GM21576 (cell line): ENCODE measurements at regions not wholly inside any gene's neighbourhood (a gene's known extent, or its start where the extent isn't known, plus 50 kb on each side); places are given as distances from the start of the nearest gene placed in this dataset.

Experiments
- ATAC-seq: cut with Tn5 transposase; IDR thresholded peaks from one replicate; pipeline ENCODE4 v1.9.1; 2021; ENCODE audit warnings: mild to moderate bottlenecking, moderate library complexity; ENCODE audit not compliant: unreplicated experiment

DNA sequence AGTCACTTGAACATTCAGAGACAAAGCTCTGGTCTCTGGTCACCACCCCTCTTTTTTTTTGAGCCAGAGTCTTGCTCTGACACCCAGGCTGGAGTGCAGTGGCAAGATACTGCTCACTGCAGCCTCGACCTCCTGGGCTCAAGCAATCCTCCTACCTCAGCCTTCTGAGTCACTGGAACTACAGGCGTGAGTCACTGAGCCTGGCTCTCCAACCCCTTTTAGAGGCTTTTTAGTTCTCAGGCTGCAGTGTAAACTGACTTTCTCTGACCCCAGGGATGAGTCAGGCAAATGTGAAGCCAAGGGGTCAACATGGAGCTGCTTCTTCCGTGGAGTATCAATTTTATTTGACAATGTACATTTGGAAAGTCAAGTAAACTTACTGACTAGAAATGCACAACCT is 229.2 kb downstream of the PTTG2 start:
- ATAC-seq = no peak

DNA sequence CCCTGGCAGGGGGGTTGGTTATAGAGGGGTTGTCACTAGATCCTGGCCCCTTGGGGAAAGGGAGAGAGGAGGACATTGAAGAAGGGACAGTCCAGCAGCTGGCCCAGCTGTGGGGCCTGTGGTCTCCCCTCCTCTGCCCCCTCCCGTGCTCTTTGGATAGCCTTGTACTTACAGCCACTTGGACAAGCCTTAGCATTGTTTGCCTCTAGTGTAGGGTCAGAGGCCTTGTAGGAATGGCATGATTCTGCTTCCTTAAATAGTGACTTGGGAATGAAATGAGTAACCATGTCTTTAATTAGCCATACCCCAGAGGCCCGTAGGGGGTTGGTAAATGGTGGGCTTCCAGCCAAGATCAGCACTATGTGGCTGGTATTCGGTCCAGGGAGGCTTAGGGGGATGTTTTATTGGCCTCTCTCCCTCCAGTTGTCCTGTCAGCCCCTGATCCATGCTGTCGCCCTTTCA is 230.6 kb downstream of the PTTG2 start:
- ATAC-seq = no peak

DNA sequence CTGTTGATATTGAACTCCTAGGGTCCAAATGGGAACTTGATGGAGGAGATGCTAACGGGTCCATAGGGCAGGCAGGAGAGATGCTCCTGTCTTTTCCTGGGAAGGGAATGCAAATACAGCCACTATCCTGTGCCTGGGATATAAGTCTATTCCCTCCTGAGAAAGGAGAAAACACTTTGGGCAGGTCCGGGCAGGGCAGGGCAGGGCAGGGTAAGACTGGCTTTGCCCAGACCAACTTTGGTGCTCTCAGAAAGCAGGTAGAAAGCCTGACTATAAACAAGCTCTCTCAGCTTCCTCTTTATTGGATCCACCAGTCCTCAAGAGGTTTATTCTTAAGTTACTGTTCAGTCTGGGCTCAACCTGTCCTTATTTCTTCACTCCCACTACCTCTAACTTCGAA is 232.3 kb downstream of the PTTG2 start:
- ATAC-seq = no peak

- ATAC-seq = no peak
Observed at GRCh38 chr4:38193236-38193863, 233.2 kb downstream of the PTTG2 start.

GRCh38 chr4:38194047-38194602 is 233.9 kb downstream of the PTTG2 start:
- ATAC-seq = no peak

GRCh38 chr4:38195486-38195885 is 235.3 kb downstream of the PTTG2 start:
- ATAC-seq = no peak

- no peak for ATAC-seq
Observed at GRCh38 chr4:38195911-38196310, 235.7 kb downstream of the PTTG2 start.

GRCh38 chr4:38202242-38202641 is 242.0 kb downstream of the PTTG2 start:
- ATAC-seq = no peak

DNA sequence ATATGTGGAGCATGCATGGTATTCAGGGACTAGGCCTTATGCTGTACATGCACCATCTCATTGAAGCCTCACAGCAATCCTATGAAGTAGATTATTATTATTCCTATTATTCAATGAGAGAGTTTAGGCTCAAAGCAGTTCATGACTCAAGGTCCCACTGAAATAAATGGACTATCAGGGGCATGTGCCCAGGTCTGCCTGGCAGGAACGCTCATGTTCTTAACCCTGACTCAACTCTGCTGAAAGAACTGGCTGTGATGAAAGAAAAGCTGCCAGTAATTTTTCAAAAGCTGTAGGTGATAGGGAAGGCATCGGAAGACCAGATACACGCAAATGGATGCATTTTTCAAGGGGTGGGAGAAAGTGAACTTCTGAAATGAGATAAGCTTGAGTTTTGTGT is 243.4 kb downstream of the PTTG2 start:
- ATAC-seq = no peak

DNA sequence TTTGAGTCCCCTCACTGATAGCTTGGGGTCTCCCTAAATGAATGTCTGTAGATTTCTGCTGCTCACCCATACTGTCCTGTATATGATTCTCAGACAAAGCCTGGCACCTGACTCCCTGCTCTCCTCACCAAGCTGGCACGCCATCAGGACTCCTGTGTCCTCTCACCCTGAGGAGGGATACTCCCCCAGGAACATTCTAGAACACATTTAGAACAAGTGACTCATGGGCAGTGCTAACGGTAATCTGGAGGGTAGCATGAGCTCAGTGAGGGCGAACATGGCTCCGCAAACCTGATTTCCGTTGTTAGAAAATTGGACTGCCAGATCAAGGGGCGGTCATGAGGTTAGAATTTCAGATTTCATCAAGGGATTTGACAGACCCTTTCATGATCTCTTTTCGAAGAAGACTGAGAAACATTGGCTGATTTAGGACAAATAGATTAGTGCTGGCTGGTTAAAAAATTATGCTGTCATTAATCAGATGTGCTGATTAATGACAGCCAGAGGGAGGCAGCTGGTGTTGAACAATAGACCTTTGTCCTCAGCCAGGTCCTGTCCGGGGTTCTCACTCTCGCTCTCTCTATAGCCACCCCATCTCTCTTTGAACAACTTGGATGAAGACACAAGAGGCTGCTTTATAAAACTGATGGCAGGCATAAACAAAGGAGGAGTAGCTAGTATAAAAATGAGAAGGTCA is 244.3 kb downstream of the PTTG2 start:
- no peak for ATAC-seq

- no peak for ATAC-seq
Observed at GRCh38 chr4:38205261-38205660, 245.1 kb downstream of the PTTG2 start.

DNA sequence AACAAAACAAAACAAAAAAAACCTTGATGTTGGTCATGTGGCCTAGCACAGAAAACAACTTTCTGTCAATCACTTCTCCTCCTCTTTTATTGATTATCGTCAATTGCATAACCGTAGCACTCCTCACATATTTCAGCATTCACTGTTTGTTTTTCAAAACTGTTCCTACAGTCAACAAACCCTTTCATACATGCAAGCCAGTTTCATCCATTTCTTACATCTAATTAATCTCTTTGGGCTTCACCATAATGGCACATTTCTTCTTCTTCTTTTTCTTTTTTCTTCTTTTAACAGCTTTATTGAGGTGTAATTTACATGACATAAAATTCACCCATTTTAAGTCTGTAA is 246.9 kb downstream of the PTTG2 start:
- no peak for ATAC-seq

DNA sequence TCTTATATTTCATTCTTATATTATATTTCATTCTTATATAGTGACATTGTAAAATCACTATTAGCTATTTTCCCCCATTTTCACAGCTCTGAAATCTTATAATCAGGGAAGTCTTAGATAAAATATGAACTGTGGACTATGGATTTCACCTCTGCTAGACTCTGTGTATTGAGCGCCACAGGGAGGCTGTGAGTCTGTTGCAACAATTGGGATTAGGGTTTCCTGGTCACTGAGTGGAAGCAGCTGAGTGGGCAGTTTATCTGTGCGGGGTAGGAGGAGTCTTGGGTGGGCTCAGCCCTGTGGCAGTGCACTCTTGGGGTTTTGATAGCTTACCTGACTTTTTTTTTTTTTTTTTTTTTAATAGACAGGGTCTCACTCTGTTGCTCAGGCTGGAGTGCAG is 249.5 kb downstream of the PTTG2 start:
- ATAC-seq = no peak

DNA sequence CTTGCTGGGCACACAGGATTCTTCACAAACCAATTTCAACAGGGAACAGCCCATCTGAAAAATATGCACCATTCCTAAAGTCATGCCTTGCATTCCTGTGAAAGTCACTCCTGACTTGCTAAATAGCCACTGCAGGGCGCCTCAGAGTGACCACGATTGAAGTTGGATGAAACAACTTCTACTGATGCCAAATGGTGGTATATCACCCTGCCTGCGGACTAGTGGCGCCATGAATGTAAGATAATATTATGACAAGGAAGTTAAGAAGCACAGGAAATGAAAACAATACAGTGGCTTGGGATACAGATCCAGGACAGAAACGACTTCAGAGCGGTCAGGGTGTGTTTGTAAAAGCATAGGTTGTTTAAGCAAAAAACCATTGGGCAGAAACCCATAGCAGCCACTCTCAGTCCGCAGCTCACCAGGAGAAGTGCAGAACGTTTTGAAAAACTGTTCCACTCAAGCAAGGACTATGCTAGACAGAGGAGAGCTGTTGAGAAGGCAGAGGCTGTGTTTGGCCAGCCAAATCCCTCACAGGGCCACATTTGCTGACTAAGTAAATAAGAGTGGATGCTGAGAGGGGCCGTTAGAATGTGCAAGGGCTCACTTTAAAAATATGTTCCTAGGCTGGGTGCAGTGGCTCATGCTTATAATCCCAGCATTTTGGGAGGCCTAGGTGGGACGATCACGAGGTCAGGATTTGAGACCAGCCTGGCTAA is 250.4 kb downstream of the PTTG2 start:
- ATAC-seq = no peak

DNA sequence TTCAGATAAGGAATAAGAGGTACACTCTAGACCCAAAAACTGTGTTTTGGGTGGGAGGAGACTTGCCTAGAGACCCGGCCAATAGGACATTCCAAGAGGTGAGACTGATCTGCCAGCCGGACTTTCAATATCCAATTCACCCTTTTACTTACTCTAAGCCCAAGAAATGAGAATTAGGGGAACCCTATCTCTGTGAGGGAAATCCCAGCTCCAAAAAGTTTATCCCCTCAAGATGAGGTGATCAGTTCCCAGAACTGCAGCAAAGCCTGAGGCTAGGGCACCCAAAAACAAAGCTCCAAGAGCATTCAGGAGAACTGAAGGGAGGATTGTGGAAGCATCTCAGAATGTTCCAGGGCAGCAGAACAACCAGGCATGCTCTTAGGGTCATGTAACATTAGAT is 251.7 kb downstream of the PTTG2 start:
- no peak for ATAC-seq

GRCh38 chr4:38213083-38213805 is 253.0 kb downstream of the PTTG2 start:
- ATAC-seq = no peak

DNA sequence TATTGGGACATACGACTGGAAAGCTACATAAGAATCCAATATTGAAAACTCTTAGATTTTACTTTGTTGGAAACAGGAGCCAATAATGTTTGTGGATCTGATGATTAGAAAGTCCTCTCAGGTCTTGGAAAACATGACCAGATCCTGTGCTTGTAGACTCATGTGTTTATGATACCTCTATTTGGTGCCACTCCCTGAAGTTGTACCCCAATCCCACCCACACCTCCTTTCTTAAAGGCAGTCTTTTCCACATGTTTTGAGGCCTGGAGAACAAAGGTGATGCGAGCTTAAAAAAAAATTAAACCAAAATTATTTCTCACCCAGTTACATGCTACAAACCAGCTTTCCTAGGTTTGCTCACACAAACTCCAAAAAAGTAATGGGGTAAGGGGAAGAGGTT is 262.7 kb downstream of the PTTG2 start:
- ATAC-seq = no peak

DNA sequence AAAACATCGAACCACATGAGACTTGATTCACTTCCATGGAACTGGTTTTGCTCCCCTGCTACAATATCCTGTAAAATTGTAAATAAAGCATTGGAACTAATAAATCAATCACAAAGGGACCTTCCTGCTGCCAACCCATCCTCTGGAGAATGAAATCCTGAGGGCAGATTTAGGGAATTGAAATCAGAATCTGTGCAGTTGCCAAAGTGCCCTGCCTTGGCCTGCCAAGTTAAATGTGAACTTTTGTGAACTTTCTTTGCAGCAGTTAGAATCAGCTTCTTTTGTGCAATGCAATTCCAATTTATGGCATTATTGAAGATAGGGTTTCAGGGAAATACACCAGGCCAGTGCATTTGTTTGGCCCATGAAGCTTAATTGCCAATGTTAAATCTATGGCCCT is 263.1 kb downstream of the PTTG2 start:
- ATAC-seq = no peak

GRCh38 chr4:38223782-38224236 is 263.6 kb downstream of the PTTG2 start:
- ATAC-seq = no peak

DNA sequence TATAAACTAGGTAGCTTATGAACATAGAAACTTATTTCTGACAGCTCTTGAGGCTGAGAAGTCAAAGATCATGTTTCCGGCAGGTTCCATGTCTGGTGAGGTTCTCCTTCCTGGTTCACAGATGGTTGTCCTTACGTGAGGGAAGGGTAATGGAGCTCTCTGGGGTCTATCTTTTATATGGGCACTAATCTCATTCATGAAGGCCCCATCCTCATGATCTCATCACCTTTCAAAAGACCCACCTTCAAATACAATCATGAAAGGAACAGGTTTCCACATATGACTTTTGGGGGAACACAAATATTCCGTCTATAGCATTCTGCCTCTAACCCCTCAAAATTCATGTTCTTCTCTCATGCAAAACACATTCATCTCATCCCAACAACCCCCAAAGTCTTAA is 264.7 kb downstream of the PTTG2 start:
- ATAC-seq = no peak

DNA sequence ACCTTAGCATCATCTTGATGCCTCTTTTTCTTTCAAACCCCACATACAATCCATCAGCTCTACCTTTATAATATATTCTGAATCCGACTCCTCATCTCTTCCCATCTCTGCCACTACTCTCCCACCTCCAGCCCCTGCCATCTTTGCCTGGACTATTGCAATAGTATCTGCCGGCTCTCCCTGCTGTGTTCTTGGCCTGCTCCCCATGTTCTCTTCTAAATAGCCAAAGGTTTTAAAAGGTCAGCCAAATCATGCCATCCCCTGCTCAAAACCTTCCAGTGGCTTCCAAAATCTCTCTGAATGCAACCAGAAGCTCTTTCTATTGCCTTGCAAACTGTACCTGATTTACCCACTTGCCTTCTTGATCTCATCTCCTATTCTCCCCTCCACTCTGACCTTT is 266.0 kb downstream of the PTTG2 start:
- no peak for ATAC-seq
